Effector memory CD4-positive, alpha-beta T cell (primary cell): ENCODE measurements at regions not wholly inside any gene's neighbourhood (a gene's known extent, or its start where the extent isn't known, plus 50 kb on each side); places are given as distances from the start of the nearest gene placed in this dataset.

Source experiments
- DNase-seq, 3 donors: peaks; one replicate each; pipeline ENCODE4 v3.0.0-alpha.2; 2020
- H3K27ac ChIP-seq: 2 replicates; pipeline ENCODE4 v1.7.0; 2013; ENCODE audit warnings: mild to moderate bottlenecking, low read length, moderate library complexity; ENCODE audit not compliant: insufficient read depth, poor library complexity, severe bottlenecking
- H3K27me3 ChIP-seq: replicated peaks from 2 replicates; pipeline ENCODE4 v1.7.0; 2013; ENCODE audit warnings: mild to moderate bottlenecking, low read length; ENCODE audit not compliant: insufficient read depth, control insufficient read depth, poor library complexity, severe bottlenecking
- H3K36me3 ChIP-seq: 2 replicates; pipeline ENCODE4 v1.7.0; 2013; ENCODE audit warnings: mild to moderate bottlenecking, low read length, moderate library complexity; ENCODE audit not compliant: control insufficient read depth, insufficient read depth
- H3K4me1 ChIP-seq: 2 replicates; pipeline ENCODE4 v1.7.0; 2013; ENCODE audit warnings: low read length, mild to moderate bottlenecking; ENCODE audit not compliant: control insufficient read depth, insufficient read depth, poor library complexity, severe bottlenecking
- H3K4me3 ChIP-seq: 2 replicates; pipeline ENCODE4 v1.7.0; 2013; ENCODE audit warnings: low read length, low read depth, mild to moderate bottlenecking; ENCODE audit not compliant: insufficient read depth, poor library complexity, severe bottlenecking
- H3K9me3 ChIP-seq: 2 replicates; pipeline ENCODE4 v1.7.0; 2013; ENCODE audit warnings: mild to moderate bottlenecking, low read length, moderate library complexity; ENCODE audit not compliant: control insufficient read depth

DNA sequence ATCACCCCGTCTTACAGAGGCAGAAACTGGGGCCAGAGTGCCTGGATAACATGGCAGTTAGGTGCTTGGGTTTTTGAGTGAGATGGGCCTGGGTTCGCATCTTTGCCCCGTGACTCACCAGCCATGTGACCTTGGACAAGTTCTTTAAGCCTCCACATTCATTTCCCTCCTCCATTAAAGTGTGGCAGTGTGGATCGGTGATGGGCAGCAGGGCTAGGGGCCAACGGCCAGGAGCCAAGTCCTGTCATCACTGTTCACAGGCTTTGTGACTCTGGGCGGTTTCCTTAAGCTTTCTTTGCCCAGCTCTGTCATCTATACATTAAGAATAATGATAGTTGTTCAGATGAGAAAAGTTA, 85.5 kb upstream of the PMEPA1 start:
- Histone ChIP-seq H3K36me3 (no peaks in the 10 kb centered on the region), H3K9me3 (no peaks in the 10 kb centered on the region), H3K27me3 (no peaks in the 10 kb centered on the region), H3K4me3 (no peak overlapping the region), H3K4me1 (no peaks in the 10 kb centered on the region), H3K27ac (no peak overlapping the region)
- no peak for DNase-seq

DNA sequence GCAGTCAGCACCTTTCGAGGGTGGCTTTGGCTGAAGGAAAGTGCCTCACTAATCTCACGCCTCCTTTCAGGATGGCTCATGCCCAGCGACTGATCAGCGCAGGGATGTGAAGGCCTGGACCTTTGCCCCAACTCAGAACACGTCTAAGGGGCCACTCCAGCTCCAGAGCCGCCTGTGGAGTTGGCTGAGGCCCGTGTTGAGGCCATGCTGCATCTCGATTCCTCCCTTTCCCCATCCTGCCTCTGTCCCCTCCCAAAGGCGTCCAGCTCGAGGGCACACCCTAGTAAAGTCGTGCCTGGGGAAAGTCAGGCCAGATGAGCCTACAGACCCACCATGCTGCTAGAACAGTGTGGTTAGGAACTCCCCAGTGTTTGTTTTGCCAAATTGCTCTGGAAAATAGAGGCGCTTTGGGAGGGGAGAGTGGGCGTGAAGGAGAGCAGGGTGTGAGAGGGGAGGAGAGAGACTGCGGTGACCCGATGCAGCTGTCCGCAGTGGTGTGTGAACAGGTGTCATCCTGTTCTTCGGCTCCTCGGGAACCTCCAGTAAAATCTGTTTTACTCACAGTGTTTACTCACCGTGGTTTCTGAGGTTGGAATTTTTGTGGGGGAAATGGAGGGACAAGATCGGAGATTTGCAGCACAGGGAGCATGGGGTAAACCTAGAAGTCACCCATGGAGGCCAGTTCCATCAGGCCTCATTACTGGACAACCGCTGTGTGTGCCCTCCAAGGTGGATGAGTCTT, 85.0 kb upstream of the PMEPA1 start:
- no peaks in the 10 kb centered on the region for H3K27me3 ChIP-seq
- no peaks in the 10 kb centered on the region for H3K4me1 ChIP-seq
- H3K27ac ChIP-seq: no peak overlapping the region
- DNase-seq: no peak
- no peaks in the 10 kb centered on the region for H3K36me3 ChIP-seq
- H3K9me3 ChIP-seq: no peaks in the 10 kb centered on the region
- no peak overlapping the region for H3K4me3 ChIP-seq

DNA sequence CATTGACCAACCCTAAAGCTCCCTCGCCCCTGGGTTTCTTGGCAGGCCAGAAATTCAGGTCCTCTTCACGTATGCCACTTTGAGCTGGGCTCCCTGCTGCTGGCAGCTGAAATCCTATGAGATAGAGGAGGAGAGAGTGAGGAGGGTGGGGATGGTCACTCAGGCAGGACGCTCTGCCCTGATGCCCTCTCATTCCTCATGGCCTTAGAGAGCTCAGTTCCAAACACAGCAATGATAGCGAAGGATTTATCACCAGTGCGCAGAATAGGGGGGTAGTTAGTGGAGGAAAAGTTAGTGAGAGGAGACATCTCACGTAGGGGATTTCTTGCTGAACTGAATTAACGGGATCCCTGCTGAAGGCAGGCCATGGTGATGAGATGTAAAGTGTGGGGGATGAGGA, 84.2 kb upstream of the PMEPA1 start:
- no peak overlapping the region for H3K4me3 ChIP-seq
- no peak overlapping the region for H3K27ac ChIP-seq
- no peaks in the 10 kb centered on the region for H3K4me1 ChIP-seq
- no peaks in the 10 kb centered on the region for H3K9me3 ChIP-seq
- no peaks in the 10 kb centered on the region for H3K36me3 ChIP-seq
- no peaks in the 10 kb centered on the region for H3K27me3 ChIP-seq
- no peak for DNase-seq

DNA sequence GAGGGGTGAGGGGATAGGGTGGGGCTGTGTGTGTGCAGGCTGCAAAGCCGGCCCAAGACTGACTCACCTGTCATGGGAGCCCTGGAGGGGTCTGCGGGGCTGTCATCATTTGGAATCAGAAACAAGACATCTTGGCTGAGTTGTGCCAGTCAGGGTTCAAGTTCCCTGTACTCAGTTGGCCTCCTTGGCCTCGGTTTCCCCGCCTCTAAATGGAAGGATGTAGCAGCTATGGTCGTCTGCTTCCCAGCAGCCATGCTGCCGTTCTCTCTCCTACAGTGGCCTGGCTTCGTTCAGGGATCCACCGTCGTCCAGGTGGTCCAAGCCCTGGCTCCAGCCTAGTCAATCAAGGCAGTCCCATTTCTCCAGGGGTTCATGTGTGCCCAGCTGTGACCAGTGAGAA, 83.6 kb upstream of the PMEPA1 start:
- Histone ChIP-seq H3K36me3 (no peaks in the 10 kb centered on the region), H3K4me3 (no peak overlapping the region), H3K27ac (no peak overlapping the region), H3K27me3 (no peaks in the 10 kb centered on the region), H3K9me3 (no peaks in the 10 kb centered on the region), H3K4me1 (no peaks in the 10 kb centered on the region)
- no peak for DNase-seq

DNA sequence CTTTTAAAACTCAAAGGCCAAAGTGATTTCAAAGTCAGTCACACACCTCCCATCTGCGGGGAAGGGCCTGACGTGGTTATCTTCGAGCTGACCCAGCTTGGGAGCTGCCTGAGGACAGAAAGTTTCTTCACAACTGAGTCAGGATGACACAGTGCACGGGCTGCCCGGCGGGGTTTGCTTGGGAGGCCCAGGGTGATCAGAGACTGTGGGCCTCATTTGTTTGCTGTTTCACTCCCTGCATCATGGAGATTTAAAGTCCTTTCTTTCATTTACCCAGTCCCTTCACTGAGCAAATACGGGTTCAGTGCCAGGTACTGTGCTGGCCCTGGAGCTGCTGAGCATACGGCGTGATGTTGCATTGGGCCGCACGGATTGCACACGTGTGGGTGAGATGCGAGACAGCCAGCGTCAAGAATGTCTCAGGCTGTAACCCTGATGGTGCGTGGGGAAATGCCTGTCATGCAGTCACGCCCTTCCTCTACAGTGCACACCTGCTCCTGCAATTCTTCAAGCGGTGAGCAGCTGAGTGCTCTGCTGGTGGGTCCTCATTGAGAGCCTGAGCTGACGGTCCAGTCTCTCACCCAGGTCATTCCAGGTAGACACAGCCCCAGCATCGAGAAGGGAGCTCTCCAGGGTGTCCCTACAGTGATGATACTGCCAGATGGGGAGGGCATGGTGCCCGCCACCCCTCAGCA, 82.7 kb upstream of the PMEPA1 start:
- DNase-seq: no peak
- no peak overlapping the region for H3K27ac ChIP-seq
- no peaks in the 10 kb centered on the region for H3K27me3 ChIP-seq
- no peaks in the 10 kb centered on the region for H3K36me3 ChIP-seq
- H3K4me1 ChIP-seq: no peaks in the 10 kb centered on the region
- no peak overlapping the region for H3K4me3 ChIP-seq
- no peaks in the 10 kb centered on the region for H3K9me3 ChIP-seq

DNA sequence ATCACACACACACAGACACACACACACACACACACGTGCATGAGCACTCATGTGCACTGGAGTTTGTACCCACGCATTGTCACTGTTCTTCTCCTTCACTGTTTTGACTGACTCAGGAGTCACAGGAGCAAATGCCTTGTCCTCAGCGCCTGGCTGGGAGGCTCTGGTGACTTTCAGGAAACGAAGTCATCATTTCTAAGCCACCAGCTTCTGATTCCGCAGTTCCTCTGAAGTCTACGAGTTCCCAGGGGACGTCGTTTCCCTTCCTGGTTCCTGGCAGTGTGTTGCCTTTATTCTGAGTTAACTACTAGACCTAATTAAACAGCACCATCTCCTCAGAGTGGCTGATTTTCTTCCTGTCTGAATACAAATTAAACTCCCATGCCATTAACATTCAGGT, 82.2 kb upstream of the PMEPA1 start:
- H3K9me3 ChIP-seq: no peaks in the 10 kb centered on the region
- H3K36me3 ChIP-seq: no peaks in the 10 kb centered on the region
- H3K27ac ChIP-seq: no peak overlapping the region
- H3K4me3 ChIP-seq: no peak overlapping the region
- no peak for DNase-seq
- H3K4me1 ChIP-seq: no peaks in the 10 kb centered on the region
- no peaks in the 10 kb centered on the region for H3K27me3 ChIP-seq

DNA sequence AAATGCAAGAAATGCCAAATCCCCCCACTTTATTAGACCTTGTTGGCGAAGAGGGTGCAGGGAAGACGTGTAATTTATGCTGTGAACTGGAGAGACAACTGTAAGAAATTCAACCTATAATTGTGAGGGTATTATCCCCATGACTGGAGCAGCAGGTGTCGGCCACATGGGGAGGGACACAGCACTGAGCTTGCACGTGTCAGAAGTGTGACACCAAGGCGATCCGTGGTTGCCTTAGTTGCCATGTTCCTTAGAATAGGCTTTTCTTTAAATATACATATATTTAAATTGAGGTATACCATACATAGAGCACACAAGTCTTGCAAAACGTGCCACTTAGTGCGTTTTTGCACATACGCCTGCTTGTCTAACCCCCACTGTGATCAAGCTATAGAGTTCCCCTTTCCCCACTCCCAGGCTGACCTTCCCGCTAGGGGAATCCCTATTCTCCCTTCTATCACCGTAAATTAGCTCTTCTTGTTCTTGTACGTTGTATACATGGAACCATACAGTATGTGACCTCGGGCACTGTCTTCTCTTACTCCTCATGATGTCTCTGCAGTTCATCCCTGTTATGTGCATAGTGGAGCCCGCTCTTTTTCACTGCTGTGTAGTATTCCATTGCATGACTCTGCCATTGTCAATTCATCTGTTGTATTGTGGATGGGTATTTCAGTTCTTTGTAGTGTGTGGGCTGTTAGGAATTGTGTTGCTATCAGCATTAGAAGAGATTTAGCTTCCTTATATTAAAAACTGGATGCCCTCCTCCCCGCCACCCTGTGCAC, 81.6 kb upstream of the PMEPA1 start:
- Histone ChIP-seq H3K9me3 (no peaks in the 10 kb centered on the region), H3K36me3 (no peaks in the 10 kb centered on the region), H3K4me3 (no peak overlapping the region), H3K27ac (no peak overlapping the region), H3K27me3 (no peaks in the 10 kb centered on the region), H3K4me1 (no peaks in the 10 kb centered on the region)
- no peak for DNase-seq

DNA sequence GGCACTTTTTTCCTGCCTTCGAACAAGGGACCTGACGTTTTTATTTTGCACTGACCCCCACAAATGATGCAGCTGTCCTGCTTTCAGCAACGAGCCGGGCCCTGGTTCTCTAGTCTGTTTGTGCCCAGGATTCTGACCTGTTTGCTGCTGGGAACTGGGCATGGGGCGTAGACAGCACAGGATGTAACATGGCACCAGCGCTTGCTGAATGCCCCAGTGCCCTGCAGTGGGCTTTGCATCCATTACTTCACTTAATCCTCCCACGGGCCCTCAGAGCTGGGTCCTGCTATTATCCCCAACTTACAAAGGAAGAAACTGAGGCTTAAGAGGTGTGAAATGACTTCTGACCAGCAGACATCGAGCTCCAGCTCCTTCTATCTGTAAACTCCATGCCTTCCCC, 80.4 kb upstream of the PMEPA1 start:
- H3K27ac ChIP-seq: no peak overlapping the region
- no peak for DNase-seq
- no peaks in the 10 kb centered on the region for H3K27me3 ChIP-seq
- no peaks in the 10 kb centered on the region for H3K36me3 ChIP-seq
- no peaks in the 10 kb centered on the region for H3K9me3 ChIP-seq
- H3K4me1 ChIP-seq: no peaks in the 10 kb centered on the region
- no peak overlapping the region for H3K4me3 ChIP-seq

DNA sequence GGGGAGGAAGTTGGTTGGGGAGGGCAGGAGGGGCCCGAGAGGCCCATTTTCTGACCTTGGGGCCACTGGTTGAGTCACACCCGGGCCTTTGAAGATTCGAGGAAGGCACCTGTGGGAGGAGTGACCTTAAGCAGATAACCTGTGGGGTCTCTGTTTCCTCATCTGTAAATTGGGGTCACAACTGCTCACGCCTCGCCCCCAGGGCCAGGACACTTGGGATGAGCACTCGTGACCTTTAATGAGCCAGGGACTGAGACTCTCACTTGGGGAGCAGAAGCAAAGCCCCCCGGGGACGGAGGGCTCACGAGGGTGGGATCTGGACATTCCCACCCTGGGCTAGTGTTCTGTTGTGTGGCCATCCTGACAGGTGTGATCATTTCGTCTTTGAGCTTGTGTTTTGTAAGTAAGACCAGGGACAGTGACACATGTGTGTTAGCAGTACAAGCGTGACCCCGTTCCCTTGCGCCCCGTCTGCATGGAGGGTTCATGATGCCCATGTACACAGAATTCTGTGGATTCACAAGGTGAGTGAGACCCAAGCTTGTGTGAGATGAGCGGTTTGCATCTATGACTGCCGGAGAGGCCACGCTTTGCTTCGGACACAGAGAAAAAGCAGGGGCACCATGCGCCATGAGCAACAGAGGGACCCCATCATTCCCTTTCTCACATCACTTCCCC, 79.3 kb upstream of the PMEPA1 start:
- no peak overlapping the region for H3K27ac ChIP-seq
- H3K36me3 ChIP-seq: no peaks in the 10 kb centered on the region
- no peaks in the 10 kb centered on the region for H3K27me3 ChIP-seq
- no peaks in the 10 kb centered on the region for H3K9me3 ChIP-seq
- no peaks in the 10 kb centered on the region for H3K4me1 ChIP-seq
- no peak for DNase-seq
- H3K4me3 ChIP-seq: no peak overlapping the region
